A549 (cell line): ENCODE measurements at regions not wholly inside any gene's neighbourhood (a gene's known extent, or its start where the extent isn't known, plus 50 kb on each side); places are given as distances from the start of the nearest gene placed in this dataset.

Source experiments
- BHLHE40 ChIP-seq: IDR thresholded peaks from 2 replicates; pipeline ENCODE4 v1.6.1; 2012; ENCODE audit warnings: low read depth, low read length, inconsistent platforms
- CHD2 ChIP-seq: fragments of 150-350 bp; IDR thresholded peaks from 2 replicates; pipeline ENCODE4 v1.6.1; 2014; ENCODE audit warnings: low read length; ENCODE audit not compliant: partially characterized antibody
- CTCF ChIP-seq: fragments of >200 bp; sonication (Bioruptor Twin); formaldehyde crosslinking; IDR thresholded peaks from 3 replicates; pipeline ENCODE4 v1.5.1; 2016
- JUNB ChIP-seq: fragments of >200 bp; sonication (Bioruptor Twin); formaldehyde crosslinking; IDR thresholded peaks from 2 replicates; pipeline ENCODE4 v1.6.1; 2016
- KDM5A ChIP-seq: fragments of 200-600 bp; sonication (generic); IDR thresholded peaks from 2 replicates; pipeline ENCODE4 v1.6.1; 2016; ENCODE audit warnings: antibody characterized with exemption, mild to moderate bottlenecking
- POLR2A ChIP-seq: IDR thresholded peaks from 2 replicates; pipeline ENCODE4 v1.6.1; 2012; ENCODE audit warnings: mild to moderate bottlenecking, low read length
- POLR2AphosphoS2 ChIP-seq: conservative IDR thresholded peaks from 2 replicates; pipeline ENCODE4 v1.6.1; 2012; ENCODE audit warnings: low read length, improper control_type of control experiment, inconsistent platforms
- RAD21 ChIP-seq, 2 experiments: fragments of >200 bp in 1 of 2; sonication (Bioruptor Twin) in 1 of 2; formaldehyde crosslinking in 1 of 2; IDR thresholded peaks in 1 of 2; conservative IDR thresholded peaks in 1 of 2; 2 replicates in 1 of 2; 3 replicates in 1 of 2; pipeline ENCODE4 v1.6.1; 2012 to 2018; ENCODE audit warnings: inconsistent platforms in 1 of 2
- REST ChIP-seq: fragments of 200-600 bp; sonication (generic); IDR thresholded peaks from 2 replicates; pipeline ENCODE4 v1.6.1; 2016; ENCODE audit warnings: antibody characterized with exemption, mild to moderate bottlenecking, moderate library complexity
- SREBF2 ChIP-seq: fragments of 450-650 bp; IDR thresholded peaks from 2 replicates; pipeline ENCODE4 v1.6.1; 2014; ENCODE audit warnings: mild to moderate bottlenecking, moderate library complexity
- ZFP36 ChIP-seq: fragments of 450-650 bp; IDR thresholded peaks from 2 replicates; pipeline ENCODE4 v1.6.1; 2014; ENCODE audit warnings: borderline replicate concordance; ENCODE audit not compliant: partially characterized antibody

GRCh38 chr11:10937385-10937771 is 79.5 kb upstream of the ZBED5 start:
- TF ChIP-seq CTCF (no peak), REST (no peak), KDM5A (no peak), POLR2A (no peak), CHD2 (no peak), ZFP36 (no peak), SREBF2 (no peak), BHLHE40 (no peak), POLR2AphosphoS2 (no peak), JUNB (no peak), RAD21 (conservative IDR thresholded peaks at IDR 0.05 in 1 of 2, IDR thresholded peaks at IDR 0.05 in 1 of 2) (no peak)
